GM19025 (cell line): ENCODE measurements at regions not wholly inside any gene's neighbourhood (a gene's known extent, or its start where the extent isn't known, plus 50 kb on each side); places are given as distances from the start of the nearest gene placed in this dataset.

Experiments used
- ATAC-seq: cut with Tn5 transposase; IDR thresholded peaks from one replicate; pipeline ENCODE4 v1.9.1; 2021; ENCODE audit warnings: mild to moderate bottlenecking, low read depth, moderate library complexity; ENCODE audit not compliant: unreplicated experiment

GRCh38 chr18:40642692-40643229 is 1312.3 kb upstream of the PIK3C3 start:
- no peak for ATAC-seq

- ATAC-seq, result no peak
Observed at GRCh38 chr18:40631319-40631718, 1323.7 kb upstream of the PIK3C3 start.

DNA sequence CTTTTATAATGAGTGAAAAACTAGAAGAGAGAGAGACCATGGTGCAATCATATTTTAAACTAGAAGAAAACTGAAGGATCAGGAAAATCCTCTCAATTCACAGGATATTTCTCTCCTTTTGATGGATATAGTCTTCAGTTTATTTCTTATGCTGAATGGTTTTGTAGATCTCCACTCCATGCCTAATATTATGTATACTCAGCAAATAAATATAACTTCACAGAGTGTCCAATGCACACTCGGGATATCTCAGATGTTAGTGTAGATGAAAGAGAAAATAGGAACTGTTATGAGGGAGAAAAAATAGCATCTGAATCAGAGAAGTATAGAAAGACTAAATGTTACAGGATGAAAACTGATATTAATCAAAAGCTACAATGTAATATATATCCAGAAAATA is 1324.5 kb upstream of the PIK3C3 start:
- no peak for ATAC-seq

DNA sequence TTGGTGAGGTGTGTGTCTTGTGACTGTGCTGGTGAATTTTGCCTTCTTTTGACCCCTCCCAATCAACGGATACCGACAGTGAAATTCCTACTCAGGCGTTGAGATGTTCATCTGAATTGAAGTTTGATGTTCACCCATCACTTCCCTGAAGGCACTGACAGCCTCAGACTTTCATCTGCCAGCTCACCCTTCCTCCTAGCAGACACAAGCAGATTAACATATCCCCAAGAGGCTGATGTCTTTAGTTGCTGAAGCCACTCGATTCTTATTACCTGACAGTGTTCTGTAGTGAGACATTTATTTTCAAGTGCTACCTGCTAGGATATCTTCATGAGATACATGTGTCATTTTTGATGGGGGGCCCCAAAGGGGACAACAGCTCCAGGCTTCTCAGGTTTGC is 1330.1 kb upstream of the PIK3C3 start:
- no peak for ATAC-seq

- no peak for ATAC-seq
Observed at GRCh38 chr18:40613721-40614120, 1341.3 kb upstream of the PIK3C3 start.

DNA sequence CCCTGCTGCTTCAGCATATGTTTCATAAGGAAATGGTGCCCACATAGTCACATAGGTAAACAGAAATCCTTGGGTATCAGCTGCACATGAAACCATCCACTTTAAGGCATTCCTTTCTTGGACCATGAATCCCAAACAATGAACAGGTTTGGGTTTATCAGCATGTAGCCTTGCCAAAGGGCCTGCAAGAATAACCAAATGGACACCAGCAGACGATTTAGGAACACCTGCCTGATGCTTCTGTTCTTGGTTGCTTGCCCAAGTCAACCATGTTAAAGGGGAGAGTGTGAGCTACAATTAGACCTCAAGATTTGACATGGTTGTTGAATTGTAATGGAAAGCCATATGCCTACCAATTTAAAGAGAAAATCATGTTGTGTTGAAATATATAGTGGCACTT is 1342.7 kb upstream of the PIK3C3 start:
- no peak for ATAC-seq

DNA sequence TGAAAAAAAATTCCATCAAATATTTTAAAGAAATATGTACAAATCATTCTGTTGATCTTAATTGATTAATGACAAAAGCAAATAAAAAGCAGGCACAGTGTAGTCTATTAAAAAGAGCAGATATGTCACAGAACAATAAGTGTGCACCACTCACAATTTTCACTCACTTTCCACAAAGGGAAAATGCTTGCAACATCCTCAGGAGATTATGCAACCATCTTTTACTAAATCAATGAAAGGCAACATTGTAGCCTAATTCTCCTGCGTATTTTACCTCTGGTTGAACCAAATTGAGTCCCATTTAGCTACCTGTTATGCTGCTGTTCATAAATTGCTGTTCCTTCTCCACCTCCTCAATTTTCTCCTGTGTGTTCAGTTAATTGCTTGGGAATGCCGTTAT is 1346.8 kb upstream of the PIK3C3 start:
- ATAC-seq, result no peak

- no peak for ATAC-seq
Observed at GRCh38 chr18:40607542-40608148, 1347.4 kb upstream of the PIK3C3 start.

DNA sequence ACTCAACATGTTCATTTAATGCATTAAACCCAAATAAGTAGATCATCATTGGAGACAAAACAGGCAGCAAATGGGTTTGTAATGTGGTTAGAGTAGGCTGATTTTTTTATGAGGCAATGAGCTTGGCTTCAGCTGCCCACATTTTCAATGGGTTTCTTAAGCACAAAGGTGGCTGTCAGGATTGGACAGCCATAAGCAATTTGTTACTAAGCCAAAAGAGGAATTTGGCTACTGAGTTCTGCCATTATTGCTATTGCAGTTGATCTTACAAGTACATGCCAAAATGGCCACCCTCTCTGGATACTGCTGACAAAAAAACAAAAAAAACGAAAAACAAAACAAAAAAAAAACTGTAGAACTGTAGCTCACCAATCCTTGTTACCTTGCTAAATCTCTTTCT is 1348.0 kb upstream of the PIK3C3 start:
- ATAC-seq, result no peak

DNA sequence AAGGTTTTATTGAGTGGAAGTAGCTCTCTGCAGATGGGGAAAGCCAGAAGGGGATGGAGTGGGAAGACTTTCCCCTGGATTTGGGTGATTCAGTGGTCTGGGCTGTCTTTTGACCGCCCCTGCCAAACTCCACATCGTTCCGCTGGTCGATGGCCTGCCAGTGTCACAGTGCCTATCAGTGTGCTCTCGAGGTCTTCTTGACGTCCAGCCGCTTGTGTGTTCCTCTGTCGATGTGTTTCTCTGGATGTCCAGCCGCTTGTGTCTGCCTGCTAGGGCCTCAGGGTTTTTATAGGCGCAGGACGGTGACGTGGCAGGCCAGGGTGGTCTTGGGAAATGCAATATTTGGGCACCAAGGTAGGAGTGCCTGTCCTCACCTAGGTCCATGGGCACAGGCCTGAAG is 1371.4 kb upstream of the PIK3C3 start:
- ATAC-seq, result no peak

DNA sequence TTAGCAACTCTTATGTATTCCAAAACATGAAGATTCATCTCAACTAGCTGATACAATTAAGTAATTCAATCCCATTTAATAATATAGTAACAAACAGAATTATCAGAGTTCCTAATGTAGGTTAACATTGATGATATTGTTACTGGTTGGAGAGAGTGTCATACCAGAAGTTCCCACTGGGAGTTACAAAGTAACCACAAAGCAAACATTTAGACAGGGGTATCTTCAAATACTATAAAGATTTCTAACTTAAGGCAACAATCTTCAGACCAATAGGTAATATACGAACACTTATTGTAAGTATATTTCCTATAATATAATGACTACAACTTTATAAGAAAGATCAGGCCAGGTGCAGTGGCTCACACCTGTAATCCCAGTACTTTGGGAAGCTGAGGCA is 1372.9 kb upstream of the PIK3C3 start:
- no peak for ATAC-seq

DNA sequence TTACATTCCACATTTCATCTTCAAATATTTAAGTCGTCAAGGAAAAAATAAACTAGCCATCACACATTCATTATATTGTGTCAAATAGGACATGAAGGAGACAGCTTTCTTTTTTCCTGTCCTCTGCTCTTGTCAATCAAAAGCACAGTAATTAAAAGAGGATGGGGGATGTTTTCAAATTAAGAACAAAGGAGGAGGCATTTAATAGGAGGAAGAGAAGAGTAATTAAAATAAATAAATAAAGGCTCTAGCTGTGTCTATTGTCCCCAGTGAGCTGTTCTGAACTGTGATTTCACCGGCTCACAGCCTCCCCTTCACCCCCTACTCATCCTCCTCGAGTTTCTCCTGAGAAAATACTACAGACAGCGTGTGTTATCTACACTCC is 1377.1 kb upstream of the PIK3C3 start:
- ATAC-seq, result no peak

DNA sequence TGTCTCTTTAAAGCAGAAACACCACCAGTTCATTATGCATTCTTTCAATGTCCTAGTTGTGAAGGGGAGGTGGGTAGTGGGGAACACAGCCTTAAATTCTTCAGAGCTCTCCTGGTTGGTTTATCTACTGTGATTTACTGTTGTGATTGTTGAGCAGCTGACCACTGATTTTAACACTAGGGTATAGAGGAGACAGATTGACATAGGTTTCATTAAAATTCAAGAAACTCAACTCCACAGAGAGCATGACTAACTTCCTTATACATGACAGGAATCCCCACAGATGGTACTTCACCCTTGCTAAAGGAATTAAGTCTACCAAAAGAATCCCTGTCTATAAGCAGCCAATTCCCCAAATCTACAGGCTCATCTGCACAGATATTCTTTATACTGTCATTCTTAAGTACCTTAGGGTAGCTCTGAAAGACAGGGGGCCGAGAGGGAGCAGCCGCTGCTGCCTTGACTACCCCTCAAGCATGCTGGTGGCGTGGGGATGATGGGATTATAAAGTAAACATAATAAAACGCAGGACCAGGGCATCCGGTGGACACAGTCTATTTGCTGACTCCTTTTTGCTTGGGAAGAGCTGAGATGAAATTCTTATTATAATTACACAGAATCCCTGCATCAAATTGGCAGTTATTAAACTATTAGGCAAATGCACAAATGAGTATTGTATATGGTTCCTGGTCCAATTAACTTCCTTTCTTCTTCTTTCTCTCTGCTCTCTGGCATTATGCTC is 1377.6 kb upstream of the PIK3C3 start:
- ATAC-seq, result no peak

GRCh38 chr18:40576507-40577115 is 1378.4 kb upstream of the PIK3C3 start:
- no peak for ATAC-seq

DNA sequence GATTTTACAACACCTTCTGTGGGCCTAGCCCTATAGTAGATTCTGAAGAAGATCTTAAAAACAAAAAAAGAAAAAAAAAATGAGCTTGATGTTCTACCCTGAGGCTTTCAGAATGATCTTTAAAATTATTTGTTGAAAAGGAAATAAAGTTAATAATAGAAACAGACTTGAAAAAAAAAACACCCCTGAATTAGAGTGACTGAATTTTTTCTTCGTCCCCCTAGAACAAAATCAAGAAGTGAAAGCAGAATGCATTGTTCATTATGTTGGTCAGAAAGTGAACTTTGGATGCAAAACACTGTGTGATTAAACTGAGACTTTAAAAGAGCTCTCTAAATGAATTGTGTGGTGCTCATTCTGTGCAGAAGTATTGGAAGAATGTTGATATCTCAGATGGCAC is 1384.4 kb upstream of the PIK3C3 start:
- no peak for ATAC-seq

GRCh38 chr18:40569605-40570004 is 1385.4 kb upstream of the PIK3C3 start:
- no peak for ATAC-seq

GRCh38 chr18:40566510-40566844 is 1388.6 kb upstream of the PIK3C3 start:
- ATAC-seq, result no peak

DNA sequence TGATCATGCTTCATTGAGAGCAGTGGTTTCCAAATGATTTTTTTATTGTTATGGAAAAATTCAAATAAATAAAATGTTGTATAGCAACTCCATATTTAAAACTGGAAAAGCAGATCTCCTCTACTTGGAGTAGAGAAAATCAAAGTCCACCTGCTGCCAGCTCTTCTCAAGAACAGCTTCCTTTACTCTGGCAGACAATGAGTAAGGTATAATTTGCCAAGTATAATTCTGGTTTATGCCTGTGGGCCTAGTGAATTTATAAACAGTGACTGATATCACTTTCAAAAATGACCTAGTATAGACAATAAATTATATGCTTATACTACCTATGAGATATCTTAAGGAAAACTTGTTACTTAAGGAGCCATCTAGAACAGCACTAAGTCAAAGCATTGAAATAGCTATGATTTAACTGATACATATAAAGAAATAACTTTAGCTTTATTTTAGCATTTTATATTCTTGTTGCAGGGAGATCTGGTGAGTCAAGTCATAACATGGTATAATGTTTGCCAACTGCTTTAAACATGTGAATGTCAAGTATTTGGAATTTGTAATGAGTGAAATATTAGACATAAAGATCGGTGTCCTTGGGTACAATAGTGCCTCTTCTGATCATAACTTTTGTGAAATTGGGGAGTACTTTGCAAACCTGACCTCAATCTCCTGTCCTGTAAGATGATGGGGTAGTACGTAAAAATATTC is 1389.1 kb upstream of the PIK3C3 start:
- ATAC-seq, result no peak

- ATAC-seq, result no peak
Observed at GRCh38 chr18:40559556-40559955, 1395.5 kb upstream of the PIK3C3 start.

- no peak for ATAC-seq
Observed at GRCh38 chr18:40558706-40559392, 1396.2 kb upstream of the PIK3C3 start.

GRCh38 chr18:40555914-40556313 is 1399.1 kb upstream of the PIK3C3 start:
- ATAC-seq, result no peak
